HCT116 (cell line): ENCODE measurements at regions not wholly inside any gene's neighbourhood (a gene's known extent, or its start where the extent isn't known, plus 50 kb on each side); places are given as distances from the start of the nearest gene placed in this dataset.

Source experiments
- CTCF ChIP-seq, 3 experiments: fragments of 200-600 bp in 1 of 3; sonication (generic) in 1 of 3; IDR thresholded peaks in 2 of 3; conservative IDR thresholded peaks in 1 of 3; 2 replicates each; pipeline ENCODE4 v1.5.1; 2012 to 2017; ENCODE audit warnings: low read depth in 2 of 3, low read length in 2 of 3, antibody characterized with exemption in 1 of 3, borderline replicate concordance in 1 of 3, control low read depth in 1 of 3, mild to moderate bottlenecking in 1 of 3, mixed read lengths in 1 of 3, mixed run types in 1 of 3, moderate library complexity in 1 of 3; ENCODE audit not compliant: insufficient read depth in 1 of 3
- YY1 ChIP-seq: IDR thresholded peaks from 2 replicates; pipeline ENCODE4 v1.6.1; 2011; ENCODE audit warnings: low read length, low read depth, moderate library complexity, mild to moderate bottlenecking; ENCODE audit not compliant: insufficient replicate concordance; ENCODE audit errors: extremely low read depth

- TF ChIP-seq YY1 (no peak), CTCF (IDR thresholded peaks at IDR 0.05 in 2 of 3, conservative IDR thresholded peaks at IDR 0.05 in 1 of 3; ENCODE audit: borderline replicate concordance in 1 of 3, insufficient read depth in 1 of 3, low read depth in 2 of 3, low read length in 2 of 3) (no peak)
These were observed 448.8 kb downstream of the TXNL1 start for GRCh38 chr18:56189615-56190014.
